ENCODE measurements at regions not wholly inside any gene's neighbourhood (a gene's known extent, or its start where the extent isn't known, plus 50 kb on each side); places are given as distances from the start of the nearest gene placed in this dataset.

DNA sequence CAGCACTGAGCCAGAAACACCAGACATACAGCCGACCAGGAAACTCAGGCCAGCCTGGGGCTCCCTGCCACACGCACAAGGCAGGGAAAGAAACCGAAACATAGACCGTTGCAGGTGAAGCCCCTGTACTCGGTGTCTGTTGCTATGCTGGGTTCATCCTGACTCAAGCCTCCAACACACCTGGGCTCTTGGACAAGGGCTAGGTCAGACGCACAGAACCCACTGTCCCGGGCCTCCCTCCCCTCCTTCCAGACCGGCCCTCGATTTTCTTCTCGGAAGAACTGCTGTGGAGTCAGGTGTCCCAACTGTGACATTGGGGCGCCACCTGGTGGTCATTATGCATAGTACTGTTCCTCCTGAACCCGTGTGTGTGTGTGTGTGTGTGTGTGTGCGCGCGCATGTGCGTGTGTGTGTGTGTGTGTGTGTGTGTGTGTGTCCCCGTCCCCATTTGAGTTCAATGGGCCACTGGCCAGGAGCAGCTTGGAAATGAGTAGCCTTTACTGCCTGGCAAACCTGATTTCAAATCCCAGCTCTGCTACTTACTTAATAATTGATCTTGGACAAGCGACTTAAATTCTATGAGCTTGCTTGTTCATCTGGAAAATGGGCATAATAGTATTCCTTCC, 55.4 kb upstream of the GLI2 start:
- Mint-ChIP-seq H3K9me3 (no peaks in the 10 kb centered on the region), H3K4me3 (ENCODE audit: low read depth) (no peak overlapping the region), H3K36me3 (ENCODE audit: low read depth) (no peaks in the 10 kb centered on the region), H3K4me1 (ENCODE audit: low read depth) (no peaks in the 10 kb centered on the region), H3K27ac (no peak overlapping the region), H3K27me3 (ENCODE audit: low read depth) (peaks cover 7% of the 10 kb centered on the region)
- peak; percentile 52 for DNase-seq (ENCODE audit: low spot score)
- intact Hi-C loops (cut with micrococcal nuclease) = loop anchor here (1.0 to 5.0 kb wide), 2 partner anchors 336 to 573 kb away; no protein-coding TSS in a partner anchor

DNA sequence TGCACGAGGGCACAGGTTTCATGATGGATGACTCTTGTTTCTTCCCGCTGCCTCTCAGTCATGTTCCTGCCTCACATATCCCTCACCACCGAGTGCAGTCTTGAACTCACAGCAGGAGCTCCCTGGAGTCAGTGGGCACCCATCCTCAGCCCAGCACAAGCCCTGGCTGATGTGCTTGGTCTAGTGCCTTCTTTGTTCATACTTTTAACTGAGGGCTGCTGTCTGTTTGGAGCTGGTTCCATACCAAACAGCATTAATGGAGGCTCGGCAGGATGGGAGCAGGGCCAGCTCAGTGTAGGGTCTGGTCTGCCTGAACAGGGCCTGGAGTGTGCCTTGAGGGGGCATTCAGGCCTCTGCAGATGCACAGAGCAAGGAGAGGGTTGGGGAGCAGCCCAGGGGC, 54.5 kb upstream of the GLI2 start:
- intact Hi-C loops (cut with micrococcal nuclease) = loop anchor here (5.0 kb wide), 1 partner anchor 574 kb away; no protein-coding TSS in a partner anchor

DNA sequence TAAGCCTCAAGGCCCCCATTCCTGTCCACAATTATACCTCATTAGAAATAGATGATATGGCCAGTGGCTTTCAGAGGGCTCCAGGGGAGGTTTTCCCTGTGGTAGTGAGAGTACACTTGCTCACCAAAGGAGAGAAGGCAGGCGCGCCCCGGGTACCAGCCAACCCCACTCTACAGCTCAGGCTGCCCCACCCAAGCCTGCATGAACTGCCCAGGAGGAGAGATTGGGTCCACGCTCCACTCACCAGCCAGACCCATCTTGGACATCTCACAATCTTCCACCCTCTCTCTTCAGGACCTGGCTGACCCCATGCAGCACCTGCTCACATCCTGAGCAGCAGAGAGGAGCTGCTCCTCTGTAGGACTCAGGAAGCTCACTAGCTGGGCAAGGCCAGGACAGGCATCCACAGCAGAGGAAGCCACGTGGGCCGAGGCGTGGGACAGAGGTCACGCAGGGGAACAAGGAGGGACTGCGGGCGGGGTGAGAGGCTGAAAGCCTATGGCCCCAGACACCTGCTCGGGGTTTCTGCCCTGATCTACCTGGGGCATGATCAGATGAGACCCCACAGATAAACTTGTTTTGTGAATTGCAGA, 53.9 kb upstream of the GLI2 start:
- intact Hi-C loops (cut with micrococcal nuclease) = loop anchor here (5.0 kb wide), 1 partner anchor 574 kb away; no protein-coding TSS in a partner anchor
- Mint-ChIP-seq H3K27me3 (ENCODE audit: low read depth) (no peaks in the 10 kb centered on the region), H3K36me3 (ENCODE audit: low read depth) (no peaks in the 10 kb centered on the region)

More for the DNA sequence above, 54.5 kb upstream of the GLI2 start:
- no peaks in the 10 kb centered on the region for H3K36me3 Mint-ChIP-seq (ENCODE audit: low read depth)
- H3K4me3 Mint-ChIP-seq (ENCODE audit: low read depth) = no peak overlapping the region
- H3K4me1 Mint-ChIP-seq (ENCODE audit: low read depth) = no peaks in the 10 kb centered on the region
- H3K9me3 Mint-ChIP-seq = no peaks in the 10 kb centered on the region
- H3K27me3 Mint-ChIP-seq (ENCODE audit: low read depth) = peaks cover 2% of the 10 kb centered on the region
- no peak overlapping the region for H3K27ac Mint-ChIP-seq
- no peak for DNase-seq (ENCODE audit: low spot score)

DNA sequence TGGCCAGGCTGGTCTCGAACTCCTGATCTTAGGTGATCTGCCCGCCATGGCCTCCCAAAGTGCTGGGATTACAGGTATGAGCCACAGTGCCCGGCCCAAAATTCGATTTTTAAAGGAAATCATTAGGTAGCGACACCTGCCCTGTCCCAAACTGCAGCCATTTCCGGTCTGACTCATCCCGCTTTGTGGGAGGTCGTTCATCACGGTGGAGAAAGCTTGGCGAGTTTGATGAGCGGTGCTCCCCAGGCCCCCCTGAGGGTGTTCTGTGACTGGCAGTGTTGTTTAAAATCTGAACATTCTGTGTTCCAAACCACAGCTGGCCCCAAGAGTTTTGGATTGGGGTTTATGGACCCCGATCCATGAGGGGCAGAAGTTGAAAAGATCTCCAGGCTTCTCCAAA, 53.0 kb upstream of the GLI2 start:
- Mint-ChIP-seq H3K36me3 (ENCODE audit: low read depth) (no peaks in the 10 kb centered on the region), H3K27ac (no peak overlapping the region), H3K4me3 (ENCODE audit: low read depth) (no peak overlapping the region), H3K4me1 (ENCODE audit: low read depth) (no peaks in the 10 kb centered on the region), H3K9me3 (no peaks in the 10 kb centered on the region), H3K27me3 (ENCODE audit: low read depth) (no peaks in the 10 kb centered on the region)
- no peak for DNase-seq (ENCODE audit: low spot score)
- intact Hi-C loops (cut with micrococcal nuclease) = loop anchor here (5.0 kb wide), 1 partner anchor 575 kb away; no protein-coding TSS in a partner anchor

More for the DNA sequence above, 53.9 kb upstream of the GLI2 start:
- DNase-seq (ENCODE audit: low spot score) = no peak
- no peak overlapping the region for H3K4me3 Mint-ChIP-seq (ENCODE audit: low read depth)
- H3K27ac Mint-ChIP-seq = no peak overlapping the region
- no peaks in the 10 kb centered on the region for H3K4me1 Mint-ChIP-seq (ENCODE audit: low read depth)
- H3K9me3 Mint-ChIP-seq = no peaks in the 10 kb centered on the region

DNA sequence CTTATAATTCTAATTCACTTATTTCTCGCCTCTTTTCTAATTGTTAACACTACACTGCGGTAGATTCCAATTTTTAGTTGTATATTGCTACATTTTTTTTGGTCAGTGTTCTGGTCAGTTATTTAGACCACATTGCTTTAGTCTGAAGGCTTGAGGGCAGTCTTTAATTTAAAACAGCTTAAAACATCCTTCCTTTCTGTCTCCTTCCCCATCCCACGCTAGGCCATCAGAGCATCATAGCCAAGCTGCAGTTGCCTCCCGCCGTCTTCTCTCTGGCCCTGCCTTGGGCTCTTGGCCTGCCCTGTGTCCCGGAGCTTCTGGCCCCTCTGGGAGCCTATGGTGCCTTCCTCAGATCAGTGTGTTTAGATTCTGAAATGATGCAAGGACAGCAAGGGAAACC, 52.6 kb upstream of the GLI2 start:
- Mint-ChIP-seq H3K9me3 (no peaks in the 10 kb centered on the region), H3K27ac (no peak overlapping the region), H3K4me1 (ENCODE audit: low read depth) (no peaks in the 10 kb centered on the region), H3K27me3 (ENCODE audit: low read depth) (no peaks in the 10 kb centered on the region), H3K36me3 (ENCODE audit: low read depth) (no peaks in the 10 kb centered on the region), H3K4me3 (ENCODE audit: low read depth) (no peak overlapping the region)
- intact Hi-C loops (cut with micrococcal nuclease) = loop anchor here (5.0 kb wide), 1 partner anchor 576 kb away; no protein-coding TSS in a partner anchor
- DNase-seq (ENCODE audit: low spot score) = no peak

DNA sequence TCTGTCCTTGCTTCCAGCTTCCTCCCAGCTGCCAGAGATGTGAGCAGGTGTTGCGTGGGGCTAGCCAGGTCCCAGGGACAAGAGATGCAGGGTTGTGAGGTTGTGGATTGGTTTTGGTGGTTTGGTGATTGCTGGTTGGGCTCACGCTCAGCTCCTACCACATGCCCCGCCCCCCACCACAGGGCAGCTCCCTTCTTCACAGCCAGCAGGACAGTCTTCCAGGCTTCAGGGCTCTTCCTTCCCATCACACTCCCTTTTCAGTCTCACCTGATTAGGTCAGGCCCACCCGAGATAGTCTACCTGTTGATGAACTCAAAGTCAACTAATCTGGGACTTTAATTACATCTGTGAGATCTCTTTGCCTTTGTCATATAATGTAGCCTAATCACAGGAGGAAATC, 52.0 kb upstream of the GLI2 start:
- DNase-seq (ENCODE audit: low spot score) = no peak
- intact Hi-C loops (cut with micrococcal nuclease) = loop anchor here (5.0 kb wide), 1 partner anchor 576 kb away; no protein-coding TSS in a partner anchor
- Mint-ChIP-seq H3K9me3 (no peaks in the 10 kb centered on the region), H3K36me3 (ENCODE audit: low read depth) (no peaks in the 10 kb centered on the region), H3K27ac (no peak overlapping the region), H3K27me3 (ENCODE audit: low read depth) (no peaks in the 10 kb centered on the region), H3K4me3 (ENCODE audit: low read depth) (no peak overlapping the region), H3K4me1 (ENCODE audit: low read depth) (no peaks in the 10 kb centered on the region)

DNA sequence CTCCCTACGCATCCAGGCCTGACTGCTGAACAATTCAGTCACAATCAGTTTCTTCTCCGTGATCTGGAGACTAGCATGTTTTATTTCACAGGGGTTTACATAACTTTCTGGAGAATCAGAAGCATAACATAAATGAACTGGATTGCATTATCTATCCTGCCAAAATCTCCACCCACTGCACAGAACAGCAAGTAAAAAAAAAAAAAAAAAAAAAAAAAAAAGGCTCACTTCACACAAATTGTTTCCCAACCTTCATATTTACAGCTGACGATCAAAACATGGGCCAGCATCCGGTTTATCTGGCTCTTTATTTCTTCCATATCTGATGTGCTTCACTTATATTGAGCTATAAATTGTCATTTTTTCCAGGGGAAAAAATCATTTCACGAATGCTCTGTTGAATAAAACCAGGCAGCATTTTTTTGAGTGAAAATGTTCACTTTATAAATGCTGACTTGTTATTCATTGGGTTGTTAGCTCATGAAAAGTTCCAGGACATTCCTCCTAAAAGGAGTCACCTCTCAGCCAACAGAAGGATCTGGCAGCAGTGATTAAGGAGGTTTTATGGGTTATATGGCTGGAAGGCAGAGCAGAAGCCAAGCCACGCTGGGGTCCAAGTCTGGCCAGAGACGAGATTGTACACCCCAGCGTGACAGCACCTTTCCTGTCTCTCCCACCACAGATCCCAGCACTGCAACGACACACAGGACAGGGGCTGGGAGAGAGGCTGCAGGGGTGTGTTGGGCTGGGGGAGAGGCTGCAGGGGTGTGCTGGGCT, 51.2 kb upstream of the GLI2 start:
- Mint-ChIP-seq H3K27me3 (ENCODE audit: low read depth) (no peaks in the 10 kb centered on the region), H3K36me3 (ENCODE audit: low read depth) (no peaks in the 10 kb centered on the region), H3K4me3 (ENCODE audit: low read depth) (no peak overlapping the region), H3K9me3 (no peaks in the 10 kb centered on the region), H3K4me1 (ENCODE audit: low read depth) (no peaks in the 10 kb centered on the region), H3K27ac (no peak overlapping the region)
- no peak for DNase-seq (ENCODE audit: low spot score)
- intact Hi-C loops (cut with micrococcal nuclease) = loop anchor here (5.0 kb wide), 1 partner anchor 577 kb away; no protein-coding TSS in a partner anchor

DNA sequence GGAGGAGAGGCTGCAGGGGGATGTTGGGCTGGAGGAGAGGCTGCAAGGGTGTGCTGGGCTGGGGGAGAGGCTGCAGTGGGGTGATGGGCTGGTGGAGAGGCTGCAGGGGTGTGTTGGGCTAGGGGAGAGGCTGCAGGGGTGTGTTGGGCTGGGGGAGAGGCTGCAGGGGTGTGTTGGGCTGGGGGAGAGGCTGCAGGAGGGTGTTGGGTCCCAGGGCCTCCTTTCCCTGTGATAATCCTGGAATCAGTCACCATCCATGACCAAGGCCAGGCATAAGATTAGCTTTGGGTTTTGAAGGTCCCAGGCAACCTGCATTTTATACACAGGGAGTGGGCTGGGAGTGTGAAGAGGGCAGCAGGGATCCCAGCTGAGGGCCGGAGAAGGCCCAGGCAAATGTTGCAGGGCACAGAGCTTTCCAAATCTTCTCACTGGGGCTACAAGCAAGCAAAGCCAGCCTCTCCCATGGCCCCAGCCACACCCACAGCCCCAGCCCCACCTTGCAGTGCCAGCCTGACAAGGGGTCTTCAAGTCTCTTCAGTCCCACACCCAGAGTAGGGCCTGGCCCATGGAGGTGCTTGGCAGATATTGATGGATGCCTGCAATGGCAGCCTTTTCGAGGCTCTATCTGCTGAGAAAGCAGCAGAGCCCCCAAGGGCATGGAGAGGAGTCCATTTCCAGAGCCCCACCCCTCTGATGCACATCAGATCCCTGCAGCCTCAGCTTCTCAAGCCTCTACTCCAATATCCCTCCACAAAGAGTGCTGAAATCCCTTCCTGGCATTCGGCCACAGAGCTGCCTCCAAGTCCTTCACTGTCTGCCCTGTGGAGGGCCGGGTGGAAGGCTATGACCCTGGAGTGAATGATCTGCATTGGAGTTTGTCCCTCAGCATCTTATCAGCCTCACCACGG, 50.3 kb upstream of the GLI2 start:
- H3K36me3 Mint-ChIP-seq (ENCODE audit: low read depth) = no peaks in the 10 kb centered on the region
- no peaks in the 10 kb centered on the region for H3K9me3 Mint-ChIP-seq
- no peak overlapping the region for H3K4me3 Mint-ChIP-seq (ENCODE audit: low read depth)
- intact Hi-C loops (cut with micrococcal nuclease) = no loop called here
- no peak overlapping the region for H3K27ac Mint-ChIP-seq
- no peaks in the 10 kb centered on the region for H3K4me1 Mint-ChIP-seq (ENCODE audit: low read depth)
- no peak for DNase-seq (ENCODE audit: low spot score)
- no peaks in the 10 kb centered on the region for H3K27me3 Mint-ChIP-seq (ENCODE audit: low read depth)

Data from activated T-helper 2 cell treated with anti-CD3 and anti-CD28 coated beads, Interferon-gamma antibody, Interleukin-2, Interleukin-4, amounts not matched to agents 10 μg/mL and 5 μg/mL and 100 μg/mL, durations not matched to agents 14 hours and 24 hours and 36 hours (primary cell).